ENCODE measurements at regions not wholly inside any gene's neighbourhood (a gene's known extent, or its start where the extent isn't known, plus 50 kb on each side); places are given as distances from the start of the nearest gene placed in this dataset.
A peak's percentile ranks its signal among the peaks of the same experiment; 100 is the strongest.

DNA sequence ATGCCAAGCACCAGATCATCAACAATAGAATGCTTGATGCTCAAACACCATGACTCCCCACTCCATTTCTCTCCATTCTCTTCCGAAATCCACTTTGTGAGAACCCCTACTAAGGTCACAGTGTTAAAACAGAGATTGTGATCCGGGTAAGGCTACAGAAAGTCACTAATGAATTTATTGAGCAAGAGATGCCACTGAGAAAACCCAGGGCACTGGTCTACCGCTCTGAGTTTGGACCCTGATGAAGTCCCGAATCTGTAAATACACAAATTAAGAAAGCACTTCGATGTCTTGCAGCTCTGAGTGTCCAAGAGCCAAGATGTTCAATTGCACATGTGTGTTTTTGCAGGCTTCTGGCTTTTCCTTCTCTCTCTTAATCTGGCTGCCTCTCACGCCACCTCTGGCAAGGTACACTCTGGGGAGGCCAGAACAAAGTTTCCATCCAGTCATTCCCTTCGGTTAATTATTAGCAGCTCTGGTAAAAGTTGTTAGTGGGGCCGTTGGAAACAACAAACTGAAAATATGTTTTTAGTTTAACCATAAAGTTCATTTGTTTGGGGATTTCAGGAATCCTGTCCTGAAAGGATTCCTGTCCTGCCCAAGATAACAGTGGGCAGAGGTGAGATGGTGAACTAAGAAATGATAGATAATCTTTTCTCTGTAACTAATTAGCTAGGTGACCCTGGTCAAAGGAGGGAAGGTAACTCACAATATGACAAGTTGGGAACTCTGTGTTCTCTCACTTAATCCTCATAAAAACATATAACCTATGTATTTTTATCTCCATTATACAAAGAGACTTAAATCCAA lies 75.4 kb downstream of the BTG1 start:
- Mint-ChIP-seq H3K27ac (ENCODE audit: low read depth, unreplicated experiment) (peak overlapping the region; percentile 79), H3K27me3 (ENCODE audit: insufficient read depth, unreplicated experiment) (no peaks in the 10 kb centered on the region), H3K4me1 (ENCODE audit: insufficient read depth, unreplicated experiment) (peaks cover 16% of the 10 kb centered on the region), H3K36me3 (ENCODE audit: insufficient read depth, unreplicated experiment) (no peaks in the 10 kb centered on the region), H3K9me3 (ENCODE audit: unreplicated experiment) (no peaks in the 10 kb centered on the region), H3K4me3 (ENCODE audit: unreplicated experiment) (no peak overlapping the region)
- CTCF ChIA-PET: no interaction called here
- TF ChIP-seq, protein P1, sequence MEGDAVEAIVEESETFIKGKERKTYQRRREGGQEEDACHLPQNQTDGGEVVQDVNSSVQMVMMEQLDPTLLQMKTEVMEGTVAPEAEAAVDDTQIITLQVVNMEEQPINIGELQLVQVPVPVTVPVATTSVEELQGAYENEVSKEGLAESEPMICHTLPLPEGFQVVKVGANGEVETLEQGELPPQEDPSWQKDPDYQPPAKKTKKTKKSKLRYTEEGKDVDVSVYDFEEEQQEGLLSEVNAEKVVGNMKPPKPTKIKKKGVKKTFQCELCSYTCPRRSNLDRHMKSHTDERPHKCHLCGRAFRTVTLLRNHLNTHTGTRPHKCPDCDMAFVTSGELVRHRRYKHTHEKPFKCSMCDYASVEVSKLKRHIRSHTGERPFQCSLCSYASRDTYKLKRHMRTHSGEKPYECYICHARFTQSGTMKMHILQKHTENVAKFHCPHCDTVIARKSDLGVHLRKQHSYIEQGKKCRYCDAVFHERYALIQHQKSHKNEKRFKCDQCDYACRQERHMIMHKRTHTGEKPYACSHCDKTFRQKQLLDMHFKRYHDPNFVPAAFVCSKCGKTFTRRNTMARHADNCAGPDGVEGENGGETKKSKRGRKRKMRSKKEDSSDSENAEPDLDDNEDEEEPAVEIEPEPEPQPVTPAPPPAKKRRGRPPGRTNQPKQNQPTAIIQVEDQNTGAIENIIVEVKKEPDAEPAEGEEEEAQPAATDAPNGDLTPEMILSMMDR (IDR thresholded peaks at IDR 0.05; ENCODE audit: unreplicated experiment): no peak
- no peak for DNase-seq (ENCODE audit: unreplicated experiment)
- intact Hi-C loops (cut with micrococcal nuclease): no loop called here
- POLR2A ChIA-PET: interaction anchor here (0.7 to 2.0 kb wide), 10 partner anchors 10 to 348 kb away, joined by 3 to 6 read pairs (median 3); no protein-coding TSS in a partner anchor
- no TSS peak for BruUV-seq (replicated peaks)

DNA sequence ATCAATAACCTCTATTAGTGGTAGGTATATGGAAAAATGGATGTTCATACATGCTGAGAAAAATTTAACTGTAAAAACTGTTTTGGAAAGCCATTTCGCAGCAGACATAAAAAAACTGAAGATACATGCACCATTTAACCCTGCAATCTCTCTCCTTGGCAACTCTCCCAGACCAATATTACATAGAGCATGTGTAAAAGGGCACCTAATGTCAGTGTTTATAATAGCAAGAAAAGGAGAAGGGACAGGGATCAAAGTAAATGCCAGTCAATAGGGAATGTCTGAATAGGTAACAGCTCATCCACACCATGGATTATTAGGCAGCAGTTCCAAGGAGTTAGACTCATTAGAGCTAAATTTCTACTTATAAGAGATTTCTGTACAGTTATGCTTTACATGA lies 77.2 kb downstream of the BTG1 start:
- ChIA-PET POLR2A (interaction anchor here (1.0 to 1.2 kb wide), 5 partner anchors 10 to 250 kb away, joined by 3 to 7 read pairs (median 3); no protein-coding TSS in a partner anchor), CTCF (no interaction called here)
- no peaks in the 10 kb centered on the region for H3K9me3 Mint-ChIP-seq (ENCODE audit: unreplicated experiment)
- TF ChIP-seq, protein P1 (IDR thresholded peaks at IDR 0.05; ENCODE audit: unreplicated experiment): no peak
- no peaks in the 10 kb centered on the region for H3K36me3 Mint-ChIP-seq (ENCODE audit: insufficient read depth, unreplicated experiment)
- no TSS peak for BruUV-seq (replicated peaks)
- peak; percentile 72 for DNase-seq (ENCODE audit: unreplicated experiment)
- H3K4me3 Mint-ChIP-seq (ENCODE audit: unreplicated experiment): no peak overlapping the region
- intact Hi-C loops (cut with micrococcal nuclease): no loop called here
- H3K27ac Mint-ChIP-seq (ENCODE audit: low read depth, unreplicated experiment): no peak overlapping the region
- H3K27me3 Mint-ChIP-seq (ENCODE audit: insufficient read depth, unreplicated experiment): no peaks in the 10 kb centered on the region
- H3K4me1 Mint-ChIP-seq (ENCODE audit: insufficient read depth, unreplicated experiment): peaks cover 9% of the 10 kb centered on the region

DNA sequence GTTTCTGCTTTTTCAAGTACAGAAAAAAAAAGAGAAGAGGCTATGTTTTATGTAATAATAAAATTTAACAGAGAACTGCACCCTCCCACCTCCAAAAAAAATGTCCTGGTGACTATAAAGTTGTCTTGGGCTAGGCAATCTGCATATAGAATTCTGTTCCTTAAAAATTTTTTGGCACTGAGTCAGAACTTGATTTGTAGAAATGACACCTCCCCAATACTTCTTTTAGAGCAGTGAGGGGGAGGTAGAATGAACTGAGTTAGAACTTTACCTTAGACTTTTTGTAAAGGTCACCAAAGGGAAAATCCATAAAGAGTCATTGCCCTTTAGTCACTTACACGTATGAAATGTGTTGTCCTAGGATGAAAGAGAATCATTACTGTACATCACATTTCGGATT lies 80.0 kb downstream of the BTG1 start:
- intact Hi-C loops (cut with micrococcal nuclease): no loop called here
- ChIA-PET POLR2A (interaction anchor here (0.7 to 1.1 kb wide), 5 partner anchors 9 to 704 kb away, joined by 3 to 4 read pairs (median 3); no protein-coding TSS in a partner anchor), CTCF (no interaction called here)
- Mint-ChIP-seq H3K4me3 (ENCODE audit: unreplicated experiment) (no peak overlapping the region), H3K27me3 (ENCODE audit: insufficient read depth, unreplicated experiment) (no peaks in the 10 kb centered on the region), H3K9me3 (ENCODE audit: unreplicated experiment) (no peaks in the 10 kb centered on the region), H3K4me1 (ENCODE audit: insufficient read depth, unreplicated experiment) (peaks cover 9% of the 10 kb centered on the region), H3K36me3 (ENCODE audit: insufficient read depth, unreplicated experiment) (no peaks in the 10 kb centered on the region), H3K27ac (ENCODE audit: low read depth, unreplicated experiment) (no peak overlapping the region)
- BruUV-seq (replicated peaks): no TSS peak
- TF ChIP-seq, protein P1 (IDR thresholded peaks at IDR 0.05; ENCODE audit: unreplicated experiment): no peak
- no peak for DNase-seq (ENCODE audit: unreplicated experiment)

DNA sequence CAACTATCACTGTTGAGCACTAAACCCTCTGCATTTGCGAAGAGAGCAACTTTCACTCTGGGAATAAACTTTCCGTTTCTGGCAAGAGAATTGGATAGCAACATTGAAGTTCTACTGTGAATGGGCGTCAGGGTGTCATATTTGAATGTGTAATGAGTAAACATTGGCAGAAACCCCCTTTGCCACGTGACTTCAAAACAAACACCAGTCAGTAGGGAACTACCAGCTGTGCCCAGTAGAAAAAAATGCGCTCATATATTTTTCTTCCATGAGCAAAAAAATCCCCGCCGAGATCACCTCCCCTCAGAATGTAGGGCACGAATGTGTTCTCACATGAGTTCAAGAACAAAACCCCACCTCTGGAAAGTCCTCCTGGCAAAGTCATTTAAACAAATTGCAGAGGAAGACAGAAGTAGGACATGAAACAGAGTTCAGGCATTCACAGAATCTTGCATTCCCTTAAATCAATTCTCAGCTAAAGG lies 80.6 kb downstream of the BTG1 start:
- TF ChIP-seq, protein P1 (IDR thresholded peaks at IDR 0.05; ENCODE audit: unreplicated experiment): no peak
- intact Hi-C loops (cut with micrococcal nuclease): no loop called here
- ChIA-PET POLR2A (interaction anchor here (0.7 to 1.1 kb wide), 3 partner anchors 13 to 704 kb away, joined by 3 to 4 read pairs (median 3); no protein-coding TSS in a partner anchor), CTCF (interaction anchor here (1.0 kb wide), 1 partner anchor 29 kb away, joined by 3 read pairs; no protein-coding TSS in a partner anchor)
- Mint-ChIP-seq H3K36me3 (ENCODE audit: insufficient read depth, unreplicated experiment) (no peaks in the 10 kb centered on the region), H3K27ac (ENCODE audit: low read depth, unreplicated experiment) (no peak overlapping the region), H3K9me3 (ENCODE audit: unreplicated experiment) (no peaks in the 10 kb centered on the region), H3K4me1 (ENCODE audit: insufficient read depth, unreplicated experiment) (peaks cover 9% of the 10 kb centered on the region), H3K27me3 (ENCODE audit: insufficient read depth, unreplicated experiment) (no peaks in the 10 kb centered on the region), H3K4me3 (ENCODE audit: unreplicated experiment) (no peak overlapping the region)
- DNase-seq (ENCODE audit: unreplicated experiment): no peak
- BruUV-seq (replicated peaks): no TSS peak

All from MCF 10A (cell line).